ENCODE measurements at regions not wholly inside any gene's neighbourhood (a gene's known extent, or its start where the extent isn't known, plus 50 kb on each side); places are given as distances from the start of the nearest gene placed in this dataset.

DNA sequence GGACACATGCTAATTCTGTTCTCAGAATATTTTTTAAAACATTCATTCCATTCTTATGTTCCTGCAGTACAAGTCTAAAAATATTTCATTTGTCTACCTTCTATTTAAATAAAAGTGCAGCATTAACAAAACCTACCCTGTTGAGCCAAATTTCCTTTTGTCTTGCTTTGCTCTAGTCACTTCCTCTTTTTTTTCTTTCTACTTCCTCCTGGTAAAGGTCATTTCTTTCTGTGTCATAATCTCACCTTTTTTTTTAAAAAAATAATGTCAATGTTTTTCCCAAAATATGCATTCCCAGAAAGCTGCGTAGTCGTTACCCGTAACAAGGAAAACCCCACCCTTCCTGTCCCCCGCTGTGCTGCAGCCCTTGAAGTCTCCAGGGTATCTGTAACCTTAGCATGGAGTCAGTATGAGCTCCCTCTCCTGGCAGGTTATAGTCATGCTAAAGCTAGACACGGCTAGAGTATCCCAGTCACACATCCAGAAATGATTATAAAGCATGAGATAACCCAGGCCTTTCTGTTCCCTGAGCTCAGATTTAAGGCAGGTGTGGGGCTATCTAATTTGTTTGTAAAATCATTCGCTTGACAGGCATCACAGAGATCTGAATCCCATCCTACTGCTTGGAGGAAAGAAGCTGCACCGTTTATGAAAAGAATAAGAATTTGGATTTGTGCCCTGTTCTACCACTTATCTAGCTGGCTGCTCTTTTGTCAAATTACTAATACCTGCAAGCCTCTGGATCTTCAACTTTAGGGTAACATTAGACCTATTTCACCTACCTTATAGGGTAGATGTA is 51.1 kb upstream of the EED start:
- DNase-seq (ENCODE audit: low spot score) = peak; percentile 74

GRCh38 chr11:86192519-86193257 is 51.9 kb upstream of the EED start:
- DNase-seq (ENCODE audit: low spot score) = no peak

- DNase-seq (ENCODE audit: low spot score) = no peak
These were observed 52.7 kb upstream of the EED start for GRCh38 chr11:86191874-86192273.

- no peak for DNase-seq (ENCODE audit: low spot score)
These were observed 57.5 kb upstream of the EED start for GRCh38 chr11:86187027-86187426.

DNA sequence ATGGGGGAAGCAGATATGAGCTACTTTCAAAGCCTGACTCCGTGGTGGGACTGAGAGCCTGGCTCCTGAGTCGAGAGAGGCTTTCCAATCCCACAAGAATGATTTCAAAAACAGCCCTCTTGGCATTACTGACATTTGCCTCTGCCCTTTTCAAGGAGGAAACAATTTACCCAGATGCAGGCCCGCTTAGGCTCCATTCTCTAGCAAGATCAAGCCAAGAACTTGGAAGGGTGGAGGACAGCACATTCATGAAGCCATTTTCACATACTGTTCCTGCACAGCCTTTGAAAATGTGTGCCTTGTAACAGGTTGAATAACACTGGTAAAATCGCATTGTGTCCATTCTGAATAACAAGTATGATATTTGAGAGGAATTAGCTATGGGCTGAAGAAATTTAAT is 58.2 kb upstream of the EED start:
- DNase-seq (ENCODE audit: low spot score) = no peak

DNA sequence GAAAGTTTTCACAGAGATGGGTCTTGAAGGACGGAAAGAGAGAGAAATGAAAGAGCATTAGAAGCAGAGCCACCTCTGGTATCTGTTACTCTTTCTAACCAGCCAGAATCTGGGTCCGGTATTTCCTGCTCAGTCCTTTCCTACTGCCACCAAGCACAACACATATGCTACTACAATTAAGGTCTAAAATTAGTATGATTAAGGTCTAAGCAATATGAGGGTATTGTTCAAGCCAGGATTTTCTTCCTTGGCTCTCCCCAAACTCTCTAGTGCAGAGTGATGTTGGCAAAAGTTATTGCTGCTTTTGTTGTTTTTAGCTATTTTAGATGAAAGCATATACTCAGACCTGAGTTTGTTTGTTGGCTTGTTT is 59.2 kb upstream of the EED start:
- no peak for DNase-seq (ENCODE audit: low spot score)

- no peak for DNase-seq (ENCODE audit: low spot score)
These were observed 59.7 kb upstream of the EED start for GRCh38 chr11:86184728-86185380.

DNA sequence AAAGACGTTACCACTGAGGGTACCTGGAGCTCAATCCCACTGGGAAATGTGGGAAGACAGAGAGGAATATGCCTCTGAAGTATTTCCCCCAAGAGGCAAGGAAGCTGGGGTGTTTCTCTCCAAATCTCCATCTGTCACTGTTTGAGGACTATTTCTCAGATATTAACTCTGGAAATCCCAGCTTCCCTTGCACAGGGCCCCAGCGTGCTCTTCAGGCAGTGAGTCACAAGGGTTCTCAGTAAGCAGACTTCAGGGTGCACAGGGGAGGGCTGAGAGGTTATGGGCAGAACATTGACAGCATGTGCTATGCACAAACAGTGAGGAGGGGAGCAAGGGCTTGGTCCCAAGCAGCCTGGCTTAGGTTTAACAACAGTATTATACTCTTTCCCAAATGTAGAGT is 60.9 kb upstream of the EED start:
- DNase-seq (ENCODE audit: low spot score) = no peak

GRCh38 chr11:86182976-86183584 is 61.5 kb upstream of the EED start:
- DNase-seq (ENCODE audit: low spot score) = peak; percentile 67

- no peak for DNase-seq (ENCODE audit: low spot score)
These were observed 63.2 kb upstream of the EED start for GRCh38 chr11:86181379-86181778.

- DNase-seq (ENCODE audit: low spot score) = no peak
These were observed 63.7 kb upstream of the EED start for GRCh38 chr11:86180851-86181250.

- no peak for DNase-seq (ENCODE audit: low spot score)
These were observed 64.1 kb upstream of the EED start for GRCh38 chr11:86180423-86180822.

- DNase-seq (ENCODE audit: low spot score) = no peak
These were observed 64.9 kb upstream of the EED start for GRCh38 chr11:86179646-86180064.

DNA sequence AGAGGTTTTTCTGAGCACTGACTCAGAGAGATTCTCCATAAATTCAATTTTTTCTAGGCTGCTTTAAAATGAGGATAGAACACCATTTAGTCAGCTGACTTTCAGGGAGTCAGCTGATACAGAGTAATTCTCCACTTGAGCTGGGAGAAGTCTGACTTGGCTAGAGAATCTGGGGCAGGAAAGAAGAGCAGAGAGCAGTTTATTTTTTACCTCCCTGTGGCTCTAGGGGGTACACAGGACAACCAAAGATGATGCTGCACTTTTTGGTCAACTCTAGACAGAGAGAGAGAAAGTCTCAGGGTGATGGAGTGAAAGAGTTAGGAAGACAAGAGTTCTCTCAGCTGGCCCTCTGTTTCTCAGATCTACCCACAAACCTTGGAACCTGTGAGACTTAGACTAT is 67.3 kb upstream of the EED start:
- no peak for DNase-seq (ENCODE audit: low spot score)

- no peak for DNase-seq (ENCODE audit: low spot score)
These were observed 68.2 kb upstream of the EED start for GRCh38 chr11:86176165-86176884.

DNA sequence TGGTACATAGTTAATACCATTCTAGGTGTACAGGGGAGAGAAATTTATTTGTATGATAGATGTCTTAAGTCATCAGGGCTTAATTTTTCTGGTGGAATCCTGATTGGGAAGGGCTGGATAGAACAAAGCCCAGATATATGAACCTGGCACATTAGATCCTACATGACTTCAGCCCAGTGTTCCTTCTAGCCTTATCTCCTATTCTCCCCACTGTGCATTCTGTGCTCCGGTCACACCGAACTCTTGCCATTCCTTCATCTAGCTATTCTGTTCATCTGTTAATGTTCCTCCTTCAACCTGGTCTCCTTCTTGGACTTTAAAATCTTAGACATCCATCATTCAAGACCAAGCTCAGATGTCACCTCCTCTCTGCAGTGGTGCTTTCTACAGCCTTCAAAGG is 68.9 kb upstream of the EED start:
- DNase-seq (ENCODE audit: low spot score) = no peak

- no peak for DNase-seq (ENCODE audit: low spot score)
These were observed 69.4 kb upstream of the EED start for GRCh38 chr11:86175191-86175590.

DNA sequence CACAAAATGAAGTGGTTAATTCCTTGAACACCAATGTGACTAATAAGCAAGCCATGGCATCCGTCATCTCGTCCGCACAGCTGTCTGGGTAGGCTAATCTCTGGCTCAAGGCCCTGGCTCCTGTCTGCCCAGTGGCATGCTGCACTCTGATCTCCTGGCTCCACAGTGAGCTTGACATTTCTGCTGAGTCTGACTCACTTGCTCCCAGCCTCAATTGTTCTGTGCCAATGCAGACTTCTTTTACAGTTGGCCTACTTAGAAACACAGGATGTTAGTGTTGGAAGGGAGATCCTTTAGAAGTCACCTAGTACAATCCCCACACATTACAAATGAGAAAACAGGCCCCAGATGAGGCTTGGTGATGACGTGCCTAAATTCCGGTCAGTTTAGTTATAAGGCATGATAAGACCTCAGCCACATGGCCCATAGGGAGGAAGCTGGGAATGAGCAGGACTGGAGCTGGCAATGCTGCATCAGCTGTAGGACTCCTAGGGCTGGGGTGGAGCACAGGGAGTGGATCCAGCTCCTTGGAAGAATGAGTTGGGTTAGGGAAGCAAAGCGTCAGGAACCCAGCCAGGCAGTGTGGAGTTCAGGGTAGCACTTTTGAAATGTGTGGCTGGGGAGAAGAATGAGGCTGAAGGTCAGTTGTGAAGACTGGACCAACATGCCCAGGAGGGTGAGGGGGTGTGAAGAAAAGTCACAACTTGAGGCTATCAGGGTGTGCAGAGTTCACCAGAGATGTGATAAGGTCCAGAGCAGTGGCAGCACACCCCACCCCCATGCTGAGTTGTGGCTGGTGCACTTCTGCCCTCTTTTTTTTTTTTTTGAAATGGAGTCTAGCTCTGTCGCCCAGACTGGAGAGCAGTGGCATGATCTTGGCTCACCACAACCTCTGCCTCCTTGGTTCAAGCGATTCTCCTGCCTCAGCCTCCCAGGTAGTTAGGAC is 70.2 kb upstream of the EED start:
- DNase-seq (ENCODE audit: low spot score) = peak; percentile 78

GRCh38 chr11:86172894-86173293 is 71.7 kb upstream of the EED start:
- DNase-seq (ENCODE audit: low spot score) = no peak

- no peak for DNase-seq (ENCODE audit: low spot score)
These were observed 72.9 kb upstream of the EED start for GRCh38 chr11:86171627-86172026.

All from mucosa of gallbladder (tissue), 1 donor.